Panc1 (cell line): ENCODE measurements at regions not wholly inside any gene's neighbourhood (a gene's known extent, or its start where the extent isn't known, plus 50 kb on each side); places are given as distances from the start of the nearest gene placed in this dataset.
"Not testable (repeated sequence)": the region's sequence is repeated elsewhere in the genome, so short reads cannot be mapped to it uniquely, and the experiment has no call there.

Experiments used
- CTCF ChIP-seq: fragments of 450-650 bp; IDR thresholded peaks from 2 replicates; pipeline ENCODE4 v1.5.1; 2017; ENCODE audit warnings: mild to moderate bottlenecking
- POLR2AphosphoS5 ChIP-seq: IDR thresholded peaks from 2 replicates; pipeline ENCODE4 v1.6.1; 2012; ENCODE audit warnings: mild to moderate bottlenecking, low read depth, low read length, moderate library complexity
- REST ChIP-seq, 2 experiments: IDR thresholded peaks; 2 replicates each; pipeline ENCODE4 v1.6.1; 2011 to 2012; ENCODE audit warnings: low read depth in 2 of 2, control low read depth in 1 of 2, low read length in 1 of 2, mild to moderate bottlenecking in 1 of 2, moderate library complexity in 1 of 2; ENCODE audit not compliant: insufficient read depth in 1 of 2
- SIN3A ChIP-seq: IDR thresholded peaks from 2 replicates; pipeline ENCODE4 v1.6.1; 2012; ENCODE audit warnings: low read depth, mild to moderate bottlenecking, low read length, moderate library complexity, borderline replicate concordance; ENCODE audit not compliant: insufficient read depth
- TCF7L2 ChIP-seq: IDR thresholded peaks from 2 replicates; pipeline ENCODE4 v1.6.1; 2011; ENCODE audit warnings: mild to moderate bottlenecking, low read depth, low read length, inconsistent platforms

- TF ChIP-seq CTCF; TCF7L2; REST (IDR thresholded peaks at IDR 0.05; ENCODE audit: insufficient read depth in 1 of 2, low read depth in 2 of 2, low read length in 1 of 2); SIN3A; POLR2AphosphoS5: not testable (repeated sequence)
Observed at GRCh38 chr1:145553795-145554194, 54.0 kb upstream of the GPR89A start.
